HG03159 (cell line): ENCODE measurements at regions not wholly inside any gene's neighbourhood (a gene's known extent, or its start where the extent isn't known, plus 50 kb on each side); places are given as distances from the start of the nearest gene placed in this dataset.

Source experiments
- ATAC-seq: cut with Tn5 transposase; IDR thresholded peaks from one replicate; pipeline ENCODE4 v1.9.1; 2021; ENCODE audit warnings: mild to moderate bottlenecking, moderate library complexity; ENCODE audit not compliant: unreplicated experiment

DNA sequence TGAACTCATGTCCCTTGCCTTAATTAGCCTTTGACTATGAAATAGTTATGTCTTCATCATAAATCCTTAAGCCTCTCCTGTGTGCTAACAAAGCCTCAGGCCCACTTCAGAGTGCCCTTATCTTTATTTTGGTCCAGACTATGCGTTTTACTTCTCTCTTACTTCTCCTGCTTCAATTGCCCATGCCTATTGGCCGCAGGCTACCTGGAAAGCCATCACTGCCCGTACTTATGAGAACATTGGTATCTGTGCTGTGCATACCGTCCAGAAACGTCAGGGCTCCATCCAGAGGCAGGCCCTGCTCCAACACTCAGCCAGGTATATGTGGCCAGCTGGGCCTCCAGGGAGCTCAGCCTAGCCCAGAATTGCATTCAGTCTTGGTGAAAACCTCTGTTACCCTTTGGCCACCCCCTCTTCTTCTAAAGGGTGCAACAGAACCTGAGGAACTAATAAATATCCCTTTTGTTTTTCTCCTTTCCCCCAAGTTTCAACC, 212.4 kb upstream of the MTPN start:
- ATAC-seq: no peak

DNA sequence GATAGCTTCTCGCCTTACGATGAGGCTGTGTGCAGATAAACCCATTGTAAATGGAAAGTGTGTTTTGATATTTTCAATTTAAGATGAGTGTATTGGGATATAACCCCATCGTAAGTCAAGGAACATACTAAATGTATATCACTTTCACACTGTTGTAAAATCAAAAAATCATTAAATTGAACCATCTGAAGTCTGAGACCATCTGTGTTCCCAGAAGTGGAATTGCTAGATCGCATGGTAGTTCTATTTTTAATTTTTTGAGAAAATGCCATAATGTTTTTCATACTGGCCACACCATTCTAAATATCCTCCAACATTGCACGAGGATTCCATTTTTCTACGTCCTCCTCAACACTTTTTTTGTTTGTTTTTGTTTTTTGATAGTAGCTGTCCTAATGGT, 209.1 kb upstream of the MTPN start:
- no peak for ATAC-seq

DNA sequence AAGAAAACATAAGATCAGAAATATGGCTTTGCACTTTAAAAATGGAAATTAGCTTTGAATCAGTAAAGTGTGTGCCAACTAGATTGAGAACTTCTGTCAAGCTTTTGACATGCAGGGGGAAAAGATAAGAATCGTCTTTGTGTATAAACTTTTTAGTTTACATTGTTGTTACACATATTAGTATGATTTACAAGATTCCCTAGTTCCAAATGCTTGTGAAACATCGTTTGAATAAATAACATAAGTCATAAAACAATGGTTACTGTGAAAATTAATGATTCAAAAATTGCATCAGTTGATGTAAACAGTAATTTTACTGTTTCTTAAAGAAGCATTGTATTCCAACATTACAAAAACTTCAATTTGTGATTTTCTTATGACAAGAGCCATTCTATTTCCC, 207.6 kb upstream of the MTPN start:
- ATAC-seq: no peak

DNA sequence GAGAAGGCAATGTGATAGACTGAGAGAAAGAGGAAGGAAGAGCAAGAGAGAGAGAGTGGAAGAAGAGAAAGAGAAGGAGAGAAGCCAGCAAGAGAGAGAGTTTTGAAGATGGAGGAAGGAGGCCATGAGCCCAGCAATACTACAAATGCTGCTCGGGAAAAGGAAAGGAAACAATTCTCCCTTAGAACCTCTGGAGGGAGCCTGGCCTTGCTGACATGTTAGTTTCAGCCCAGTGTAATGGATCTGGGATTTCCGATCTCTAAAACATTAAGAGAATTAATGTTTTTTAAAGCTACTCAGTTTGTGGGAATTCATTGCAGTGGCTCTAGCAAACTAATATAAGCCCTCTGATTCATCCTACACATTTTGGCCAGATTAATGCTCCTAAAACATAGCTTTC, 206.8 kb upstream of the MTPN start:
- ATAC-seq: no peak

DNA sequence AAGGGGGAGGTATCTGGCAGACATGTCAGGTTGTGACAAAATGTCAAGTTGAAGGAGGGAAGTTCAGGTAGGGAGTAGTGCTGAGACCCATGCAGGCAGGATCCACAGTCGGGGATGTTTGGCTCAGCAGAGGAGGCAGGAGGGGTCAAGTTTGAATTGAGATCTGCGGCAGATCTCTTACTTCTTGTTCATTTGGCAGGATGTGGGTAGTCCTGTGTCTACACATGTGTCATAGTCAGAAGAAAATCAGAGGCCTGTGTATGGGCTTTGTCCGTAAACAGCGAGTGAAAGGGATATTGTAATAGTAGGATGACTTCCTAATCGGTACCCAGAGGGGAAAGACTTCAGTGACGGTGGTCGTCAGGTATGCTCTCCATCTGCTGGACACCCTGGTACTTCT, 203.8 kb upstream of the MTPN start:
- no peak for ATAC-seq

DNA sequence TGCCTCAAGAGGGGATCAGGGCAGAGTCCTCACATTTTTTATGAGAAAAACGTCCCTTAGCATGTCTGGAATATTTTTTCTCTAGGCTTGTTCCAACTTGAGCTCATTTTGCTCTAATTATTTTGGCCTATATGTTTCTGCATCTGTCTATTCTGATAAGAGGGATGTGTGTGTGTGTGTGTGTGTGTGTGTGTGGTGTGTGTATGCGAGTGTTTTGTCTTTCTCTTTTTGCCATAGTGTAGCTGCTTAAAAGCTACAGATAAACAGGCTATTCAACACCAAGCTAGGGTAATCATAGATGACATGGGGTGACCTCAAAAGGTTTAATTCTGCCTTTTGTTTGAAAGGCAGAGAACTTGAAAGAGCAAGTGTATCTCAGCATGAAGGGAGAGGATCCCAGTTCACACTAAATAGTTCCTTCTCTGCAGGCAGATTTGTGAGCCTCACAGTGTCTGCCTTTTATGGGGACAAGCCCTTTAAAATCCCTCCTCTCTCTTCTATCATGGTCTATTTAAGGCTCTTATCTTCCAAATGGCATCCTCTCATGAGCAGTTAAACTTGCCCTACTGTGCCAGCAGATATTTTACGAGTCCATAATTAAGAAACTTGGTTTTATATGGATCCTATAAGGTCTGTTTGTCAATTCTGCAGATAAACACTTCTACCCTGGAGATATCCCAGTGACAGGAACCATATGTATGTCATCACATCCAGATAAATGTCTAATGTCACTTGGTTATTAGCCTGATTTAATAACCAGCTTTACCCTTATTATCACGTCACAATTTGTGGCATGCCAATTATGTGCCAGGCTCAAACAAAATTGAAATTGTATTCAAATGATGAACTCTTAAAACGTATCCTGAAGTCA, 202.9 kb upstream of the MTPN start:
- ATAC-seq: no peak

DNA sequence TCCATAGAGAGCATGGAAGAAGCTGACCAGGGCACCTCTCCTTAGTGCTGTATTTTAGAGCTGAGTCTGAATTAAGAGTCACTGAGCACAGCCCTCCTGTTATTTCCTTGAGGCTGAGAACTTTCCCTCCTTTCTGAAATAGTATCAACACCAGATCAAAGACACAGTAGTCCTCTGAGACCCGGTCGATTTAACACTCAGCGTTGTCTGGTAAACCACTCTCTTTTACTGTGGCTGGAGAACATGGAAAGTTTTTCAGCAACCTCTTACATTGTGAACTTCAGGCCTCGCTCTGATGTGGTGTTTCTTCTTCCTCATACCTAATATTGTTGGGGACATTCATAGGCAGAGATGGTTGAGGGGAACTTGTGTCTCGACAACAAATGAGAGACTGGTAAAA, 202.0 kb upstream of the MTPN start:
- no peak for ATAC-seq

DNA sequence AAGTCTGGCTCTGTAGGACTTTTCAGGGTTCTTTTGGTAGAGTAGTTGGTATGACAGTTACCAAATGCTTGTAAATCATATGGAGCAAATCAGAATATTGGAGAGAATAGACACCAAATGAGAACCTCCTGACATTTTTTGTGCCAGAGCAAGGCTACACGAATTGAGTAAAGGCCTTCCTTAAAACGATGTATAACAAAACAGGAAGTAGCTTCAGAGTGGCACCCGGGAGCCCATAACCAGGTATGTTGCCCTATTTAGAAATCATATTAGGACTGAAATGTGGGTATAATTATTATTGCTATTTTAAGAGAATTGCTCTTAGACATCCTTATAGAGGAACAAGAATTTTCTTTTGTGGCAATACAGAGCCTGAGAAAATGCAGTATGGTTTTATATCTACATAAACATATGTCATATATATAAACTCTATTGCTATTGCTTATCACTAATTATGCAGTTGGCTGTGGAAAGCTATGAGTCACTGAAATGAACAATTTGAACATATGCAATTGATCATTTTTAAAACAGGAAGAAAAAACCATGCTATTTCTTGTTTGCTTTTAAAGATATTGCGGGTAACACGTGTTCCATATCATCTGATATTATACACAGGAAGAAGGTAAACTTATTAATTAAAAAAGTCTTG, 197.4 kb upstream of the MTPN start:
- ATAC-seq: no peak

DNA sequence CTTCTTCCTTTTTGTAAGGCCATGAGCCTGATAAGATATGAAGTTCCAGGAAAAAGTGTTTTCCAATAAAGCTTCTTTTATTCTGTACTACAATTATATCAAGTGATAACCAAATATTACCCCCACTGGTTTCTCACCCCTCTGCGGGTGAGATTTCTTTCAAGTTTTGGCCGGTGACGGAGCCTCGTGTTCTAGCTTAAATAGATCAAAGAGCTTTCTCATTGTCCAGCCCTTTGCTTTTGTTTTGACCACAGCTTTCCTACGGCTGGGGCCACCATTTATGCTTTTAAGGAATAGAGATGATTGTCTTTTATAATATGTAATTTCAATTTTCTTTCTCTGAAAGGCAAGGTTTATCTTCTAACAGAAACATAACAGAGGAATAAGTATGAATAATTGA, 196.7 kb upstream of the MTPN start:
- ATAC-seq: no peak

DNA sequence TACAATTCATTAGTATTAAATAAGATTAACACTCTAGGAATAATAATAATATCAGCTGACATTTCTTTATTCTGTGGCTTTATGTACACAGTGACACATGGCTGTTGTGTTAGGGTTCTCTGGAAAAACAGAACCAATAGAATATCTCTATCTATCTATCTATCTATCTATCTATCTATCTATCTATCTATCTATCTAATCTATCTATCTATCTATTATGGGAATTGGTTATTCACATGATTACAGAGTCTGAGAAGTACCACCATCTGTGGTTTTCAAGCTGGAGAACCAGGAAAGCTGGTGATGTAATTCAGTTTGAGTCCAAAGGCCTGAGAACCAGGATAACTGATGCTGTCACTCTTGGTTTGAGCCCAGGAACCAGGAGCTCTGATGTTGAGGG, 194.1 kb upstream of the MTPN start:
- no peak for ATAC-seq

DNA sequence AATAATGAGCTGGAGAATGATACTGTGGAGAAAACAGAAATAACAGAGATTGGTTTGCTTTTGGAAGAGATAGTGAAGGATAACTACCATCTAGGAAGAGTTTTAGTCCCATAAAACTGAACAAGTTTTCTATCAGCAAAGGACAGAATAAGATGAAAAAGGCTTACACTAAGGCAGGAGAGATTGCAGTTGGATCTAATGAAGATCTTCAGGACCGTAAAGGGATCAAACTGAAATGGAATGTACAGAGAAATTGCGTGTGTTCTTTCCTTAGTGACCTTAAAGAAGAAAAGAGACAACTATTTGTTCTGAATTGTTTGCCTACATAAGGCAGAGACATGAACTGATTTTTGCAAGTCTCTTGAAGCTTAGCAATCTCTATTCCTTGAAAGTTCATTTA, 191.7 kb upstream of the MTPN start:
- no peak for ATAC-seq

DNA sequence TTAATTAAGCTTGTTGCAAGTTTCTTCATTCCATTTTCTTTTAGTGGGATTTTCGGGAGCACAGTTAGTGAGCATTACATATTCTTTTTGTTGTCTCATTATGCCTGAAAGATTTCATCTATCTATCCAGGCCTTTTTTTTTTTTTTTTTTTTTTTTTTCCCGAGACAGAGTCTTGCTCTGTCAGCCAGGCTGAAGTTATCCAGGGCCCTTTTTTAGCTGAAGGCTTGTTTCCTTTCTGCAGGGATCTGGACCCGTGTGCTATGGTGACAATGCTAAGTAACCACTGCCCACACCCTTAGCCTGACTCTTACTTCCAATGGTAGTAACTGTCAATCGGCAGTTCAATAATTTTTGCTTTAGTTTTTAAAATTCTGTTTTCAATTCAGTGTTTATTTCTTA, 190.8 kb upstream of the MTPN start:
- no peak for ATAC-seq

DNA sequence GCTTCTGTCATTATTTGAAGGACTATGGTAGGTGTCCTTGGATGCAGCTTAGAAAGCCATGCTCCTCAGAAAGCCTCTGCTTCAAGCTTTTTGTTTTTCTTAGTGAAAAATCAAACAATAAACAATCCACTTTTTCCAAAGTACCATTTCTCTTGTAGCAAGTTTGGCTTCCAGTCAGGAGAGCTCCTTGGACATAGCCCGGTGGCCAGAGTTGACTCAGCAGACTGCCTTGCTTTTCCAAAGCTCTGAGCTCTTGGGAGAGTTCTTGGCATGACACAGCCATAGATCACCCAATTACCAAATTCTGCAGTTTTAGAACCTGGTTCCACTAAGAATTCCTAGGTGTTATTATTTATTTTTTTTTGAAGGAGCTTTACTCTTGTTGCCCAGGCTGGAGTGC, 189.4 kb upstream of the MTPN start:
- no peak for ATAC-seq

DNA sequence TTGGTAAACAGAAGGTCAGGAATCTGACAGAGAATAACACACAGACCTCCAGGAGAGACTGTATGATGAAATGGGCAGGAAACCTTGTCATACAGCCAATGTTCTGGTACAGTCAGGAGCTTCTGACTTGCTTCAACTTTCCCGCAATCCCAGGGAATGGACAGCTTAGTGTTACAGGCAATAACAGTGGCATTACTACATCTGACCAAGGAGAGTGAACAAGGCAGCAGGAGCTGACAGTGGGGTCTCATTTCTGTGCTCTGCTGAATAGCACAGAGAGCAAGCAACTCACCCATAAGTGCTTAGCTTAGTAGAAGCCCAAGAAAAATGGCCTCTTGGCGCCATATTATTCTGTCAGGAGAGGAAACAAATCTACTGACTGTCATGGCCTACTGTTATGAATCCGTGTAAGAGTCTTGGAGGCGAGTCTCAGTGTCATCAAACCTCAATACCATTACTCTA, 186.2 kb upstream of the MTPN start:
- no peak for ATAC-seq

DNA sequence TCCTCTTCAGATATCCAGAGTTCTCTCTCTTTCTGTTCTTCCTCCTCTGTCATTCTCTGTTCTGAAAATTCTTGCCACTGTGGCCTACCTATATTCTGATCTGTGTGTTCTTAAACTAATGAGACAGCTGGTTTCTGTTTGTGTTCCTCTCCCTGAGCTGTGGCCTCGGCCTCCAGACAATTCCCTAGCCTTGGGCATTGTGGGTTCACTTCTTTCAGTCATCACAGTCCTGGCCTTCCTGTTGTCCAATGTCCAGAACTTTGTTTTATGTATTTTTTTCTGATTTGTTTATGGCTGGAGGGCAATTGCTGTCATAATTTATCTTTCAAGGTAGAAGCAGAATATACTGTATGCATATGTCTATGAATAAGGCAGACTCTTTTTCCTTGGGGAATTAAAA, 173.2 kb upstream of the MTPN start:
- ATAC-seq: no peak

DNA sequence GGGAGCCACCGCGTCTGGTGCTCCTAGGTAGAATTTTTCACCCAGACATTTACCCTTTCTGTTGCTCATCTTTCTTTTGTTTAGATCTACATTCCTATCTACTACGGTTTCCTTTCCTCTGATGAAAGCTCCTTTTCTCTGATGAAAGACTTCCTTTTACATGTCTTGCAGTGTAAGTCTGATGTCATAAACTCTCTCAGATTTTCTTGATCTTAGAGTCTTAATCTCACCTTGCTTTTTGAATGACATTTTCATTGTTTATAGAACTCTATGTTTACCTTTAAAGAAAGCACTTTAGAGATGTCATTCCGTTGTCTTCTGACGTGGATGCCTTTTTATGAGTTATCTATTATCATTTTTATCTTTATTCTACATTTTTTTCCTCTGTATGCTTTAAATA, 171.8 kb upstream of the MTPN start:
- ATAC-seq: no peak

DNA sequence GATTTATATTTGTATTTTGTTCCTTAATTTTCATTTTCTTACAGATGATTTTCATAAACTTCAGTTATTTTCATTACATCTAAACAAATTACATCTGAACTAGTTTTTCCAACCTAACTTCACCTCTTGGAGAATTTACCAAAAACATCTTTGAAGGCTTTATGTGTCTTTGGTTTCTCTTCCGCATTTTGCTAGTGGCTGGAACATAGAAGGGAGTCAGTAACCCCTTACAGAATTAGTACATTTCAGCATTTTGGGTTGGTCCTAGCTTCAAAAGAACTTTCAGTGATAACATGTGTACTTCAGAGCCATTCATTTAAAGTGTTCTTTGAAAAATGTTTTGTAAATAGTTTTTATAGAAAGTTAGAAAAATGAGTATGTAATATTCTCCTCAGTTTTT, 169.8 kb upstream of the MTPN start:
- ATAC-seq: no peak

DNA sequence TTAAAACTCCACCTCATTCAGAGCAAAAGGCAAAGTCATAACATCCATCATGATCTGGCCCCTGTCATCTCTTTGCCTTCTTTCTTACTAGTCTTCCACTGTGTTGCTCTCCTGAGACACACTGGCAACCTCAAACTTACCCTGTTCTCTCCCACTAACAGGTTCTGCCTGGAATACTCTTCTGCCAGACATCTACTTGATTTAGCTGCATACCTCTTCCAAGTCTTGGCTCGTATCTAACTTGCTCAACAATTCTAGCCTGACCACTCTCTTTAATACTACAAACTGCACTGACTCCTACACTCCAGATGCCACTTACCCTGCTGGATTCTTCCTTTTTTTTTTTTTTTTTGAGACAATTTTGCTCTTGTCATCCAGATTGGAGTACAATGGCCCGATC, 167.0 kb upstream of the MTPN start:
- no peak for ATAC-seq

DNA sequence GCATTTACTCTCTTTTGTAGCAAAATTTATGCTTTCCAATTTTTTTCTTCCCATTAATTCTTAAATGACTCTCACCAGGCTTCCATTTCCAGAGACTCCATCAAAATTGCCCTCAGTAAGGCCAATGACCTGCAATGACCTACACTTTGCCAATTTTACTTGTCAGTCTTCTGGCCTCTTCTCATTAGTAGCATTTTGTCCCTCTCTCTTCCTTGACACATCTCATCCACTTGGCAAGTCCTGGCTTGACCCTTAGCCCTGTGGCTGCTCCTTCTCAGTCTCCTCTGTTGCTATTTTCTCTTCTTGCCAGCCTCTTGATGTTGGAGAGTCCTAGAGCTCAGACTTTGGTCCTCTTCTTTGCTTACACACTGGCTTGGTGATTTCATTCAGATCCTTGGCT, 166.1 kb upstream of the MTPN start:
- ATAC-seq: no peak

DNA sequence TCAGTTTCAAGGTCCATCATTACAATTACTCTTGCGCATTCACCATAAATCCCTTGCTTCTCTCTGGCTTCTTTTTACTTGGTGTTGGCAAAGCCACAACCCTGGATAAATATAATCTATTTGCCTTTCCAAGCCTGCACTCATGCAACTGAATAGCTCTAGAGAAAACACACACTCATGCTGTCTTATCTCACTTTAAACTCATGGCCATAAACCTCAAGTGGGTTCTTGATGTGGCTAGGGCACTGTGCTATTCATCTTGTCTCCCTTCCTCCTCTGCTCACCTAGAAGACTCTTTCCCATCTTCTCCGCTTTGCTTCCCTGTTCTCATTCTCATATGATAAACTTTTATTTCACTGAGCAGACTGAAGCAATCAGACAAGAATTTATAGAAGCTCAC, 165.4 kb upstream of the MTPN start:
- no peak for ATAC-seq

DNA sequence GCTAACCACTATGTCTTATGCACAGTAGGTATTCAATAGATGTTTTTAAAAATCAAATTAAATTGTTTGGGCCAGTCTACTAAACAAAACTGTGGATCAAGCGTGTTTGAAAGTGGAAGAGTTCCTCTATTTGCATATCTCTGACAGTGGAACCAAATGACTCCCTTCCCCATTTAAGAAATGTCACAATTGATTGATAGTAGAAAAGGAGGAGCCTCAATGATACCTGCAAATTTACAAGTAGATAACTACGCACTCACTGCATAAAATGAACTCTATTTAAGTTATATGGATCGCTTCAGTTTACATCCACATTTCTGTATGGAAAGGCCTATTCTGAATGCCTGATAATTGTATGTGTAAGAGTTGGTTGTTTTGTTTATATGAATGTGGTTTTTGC, 163.3 kb upstream of the MTPN start:
- ATAC-seq: no peak

DNA sequence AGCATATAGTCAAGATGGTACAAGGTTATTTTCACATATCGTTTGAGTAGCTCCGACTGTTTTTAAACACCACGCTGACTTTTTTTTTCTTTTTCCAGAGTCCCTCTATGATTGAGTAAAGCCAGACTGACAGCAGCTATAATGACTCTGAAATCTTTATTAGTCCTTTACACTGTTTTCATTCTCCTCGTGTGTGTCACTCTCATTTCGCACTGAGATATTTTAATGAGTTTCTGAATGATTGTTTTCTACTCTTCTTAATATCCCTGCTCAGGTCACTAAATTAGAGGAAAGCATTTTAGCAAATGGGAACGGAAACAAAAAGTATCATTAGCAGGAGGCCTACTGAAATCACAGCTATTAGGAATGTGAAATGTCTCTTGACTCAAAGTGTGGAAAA, 162.3 kb upstream of the MTPN start:
- no peak for ATAC-seq
